GM21786 (cell line): ENCODE measurements at regions not wholly inside any gene's neighbourhood (a gene's known extent, or its start where the extent isn't known, plus 50 kb on each side); places are given as distances from the start of the nearest gene placed in this dataset.
"Not testable (repeated sequence)": the region's sequence is repeated elsewhere in the genome, so short reads cannot be mapped to it uniquely, and the experiment has no call there.

Experiments used
- ATAC-seq: cut with Tn5 transposase; IDR thresholded peaks from one replicate; pipeline ENCODE4 v1.9.1; 2021; ENCODE audit not compliant: unreplicated experiment

- no peak for ATAC-seq
Observed at GRCh38 chr4:60266505-60266904, 933.6 kb upstream of the ADGRL3 start.

- no peak for ATAC-seq
Observed at GRCh38 chr4:60296386-60296785, 903.7 kb upstream of the ADGRL3 start.

DNA sequence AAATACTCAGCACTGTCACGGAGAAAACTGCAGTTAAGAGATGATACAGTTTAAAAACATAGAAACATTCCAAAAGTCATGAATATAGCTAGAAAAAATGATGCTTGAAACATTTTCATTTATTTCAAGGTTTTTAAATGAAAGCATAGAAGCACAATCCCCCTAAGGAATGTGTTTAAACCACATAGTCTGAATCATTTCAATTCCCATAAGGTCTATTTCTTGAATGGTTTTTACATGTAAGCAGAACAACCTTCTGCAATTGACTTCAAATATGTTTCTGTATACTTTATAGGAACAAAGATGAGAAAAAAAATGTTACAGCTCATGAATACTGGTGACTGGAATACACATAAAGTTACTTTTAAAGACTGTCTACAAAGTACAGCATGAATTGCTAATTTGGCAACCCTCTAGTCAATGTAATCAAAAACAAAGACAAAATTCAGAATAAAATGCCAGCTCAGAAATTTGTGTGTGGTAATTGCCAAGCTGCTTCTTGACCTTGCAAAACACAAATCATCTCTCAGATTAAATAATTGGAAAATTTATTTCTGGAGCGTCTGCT lies 886.4 kb upstream of the ADGRL3 start:
- no peak for ATAC-seq

DNA sequence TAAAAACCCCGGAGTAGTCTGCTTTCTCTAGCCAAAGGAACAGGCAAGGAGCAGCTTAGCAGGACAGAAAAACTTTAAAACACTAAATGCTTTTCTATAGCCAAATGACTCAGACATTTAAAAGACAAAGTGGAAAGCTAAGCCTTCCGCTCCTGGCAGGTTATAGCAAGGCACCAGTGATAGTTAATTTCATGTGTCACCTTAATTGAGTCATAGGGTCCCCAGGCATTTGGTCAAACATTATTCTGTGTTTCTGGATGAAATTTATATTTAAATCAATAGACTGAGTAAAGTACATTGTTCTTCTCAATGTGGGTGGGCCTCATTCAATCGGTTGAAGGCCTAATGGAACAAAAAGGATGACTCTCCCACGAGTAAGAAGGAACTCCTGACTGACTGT lies 885.7 kb upstream of the ADGRL3 start:
- no peak for ATAC-seq

GRCh38 chr4:60315586-60315985 lies 884.5 kb upstream of the ADGRL3 start:
- ATAC-seq: no peak

DNA sequence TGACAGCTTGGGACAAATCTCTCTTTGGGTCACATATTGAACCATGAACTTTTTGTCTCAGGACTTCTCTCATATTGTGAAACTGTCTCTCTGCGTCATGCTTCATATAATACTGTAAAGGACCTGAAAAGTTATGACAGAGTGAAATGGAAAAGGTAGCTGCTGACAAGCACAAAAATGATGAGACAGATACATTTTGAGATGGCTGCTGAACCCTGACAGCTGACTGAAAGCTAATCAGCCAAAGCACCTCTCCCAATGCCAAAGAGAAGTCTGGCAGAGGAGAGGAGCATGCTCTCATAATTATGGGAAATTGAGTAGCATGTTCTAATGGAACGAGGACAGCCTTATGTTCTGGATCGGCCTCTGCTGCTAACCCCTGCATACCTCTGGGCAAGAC lies 873.4 kb upstream of the ADGRL3 start:
- ATAC-seq: no peak

GRCh38 chr4:60327651-60328050 lies 872.5 kb upstream of the ADGRL3 start:
- ATAC-seq: no peak

DNA sequence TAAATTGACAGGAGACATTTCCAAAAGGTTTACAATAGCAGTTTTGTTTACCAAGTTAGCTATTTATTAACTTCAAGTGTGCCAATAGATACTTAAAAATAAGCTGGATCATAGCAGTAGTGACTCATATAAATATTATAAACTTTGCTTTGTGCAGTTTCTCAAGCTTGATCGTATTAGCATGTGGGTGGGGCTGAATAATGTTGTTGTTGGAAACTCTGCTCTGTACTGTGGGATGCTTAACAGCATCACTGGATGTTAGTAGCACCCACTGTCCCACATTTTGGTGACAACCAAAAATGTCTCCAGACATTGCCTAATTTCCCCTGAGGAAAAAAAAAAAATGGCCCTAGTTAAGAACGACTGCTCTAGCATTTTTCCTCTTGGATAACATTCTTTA lies 855.2 kb upstream of the ADGRL3 start:
- ATAC-seq: no peak

- ATAC-seq: no peak
Observed at GRCh38 chr4:60345392-60345791, 854.7 kb upstream of the ADGRL3 start.

GRCh38 chr4:60359746-60360367 lies 840.3 kb upstream of the ADGRL3 start:
- no peak for ATAC-seq

GRCh38 chr4:60365176-60365575 lies 835.0 kb upstream of the ADGRL3 start:
- no peak for ATAC-seq

GRCh38 chr4:60366661-60367060 lies 833.5 kb upstream of the ADGRL3 start:
- ATAC-seq: no peak

GRCh38 chr4:60368986-60369385 lies 831.1 kb upstream of the ADGRL3 start:
- no peak for ATAC-seq

DNA sequence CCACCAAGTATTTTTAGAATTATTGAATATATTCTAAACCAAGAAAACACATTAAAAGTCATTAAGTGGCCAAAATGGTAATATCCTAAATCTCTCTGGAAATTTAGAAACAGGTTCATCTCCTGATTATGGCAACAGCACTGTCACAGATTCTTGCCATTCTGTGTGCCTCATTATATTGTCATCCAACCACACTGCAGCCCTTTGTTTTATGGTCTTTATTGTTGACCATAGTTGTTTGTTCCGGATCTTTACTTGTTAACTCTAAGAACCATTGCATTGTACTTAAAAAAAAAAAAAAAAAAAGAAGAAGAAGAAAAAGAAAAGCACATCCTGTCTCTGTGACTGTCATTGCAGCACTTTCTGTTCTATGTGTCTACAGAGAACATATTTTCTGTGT lies 822.1 kb upstream of the ADGRL3 start:
- no peak for ATAC-seq

- ATAC-seq: no peak
Observed at GRCh38 chr4:60384516-60384915, 815.6 kb upstream of the ADGRL3 start.

- ATAC-seq: no peak
Observed at GRCh38 chr4:60389633-60390032, 810.5 kb upstream of the ADGRL3 start.

DNA sequence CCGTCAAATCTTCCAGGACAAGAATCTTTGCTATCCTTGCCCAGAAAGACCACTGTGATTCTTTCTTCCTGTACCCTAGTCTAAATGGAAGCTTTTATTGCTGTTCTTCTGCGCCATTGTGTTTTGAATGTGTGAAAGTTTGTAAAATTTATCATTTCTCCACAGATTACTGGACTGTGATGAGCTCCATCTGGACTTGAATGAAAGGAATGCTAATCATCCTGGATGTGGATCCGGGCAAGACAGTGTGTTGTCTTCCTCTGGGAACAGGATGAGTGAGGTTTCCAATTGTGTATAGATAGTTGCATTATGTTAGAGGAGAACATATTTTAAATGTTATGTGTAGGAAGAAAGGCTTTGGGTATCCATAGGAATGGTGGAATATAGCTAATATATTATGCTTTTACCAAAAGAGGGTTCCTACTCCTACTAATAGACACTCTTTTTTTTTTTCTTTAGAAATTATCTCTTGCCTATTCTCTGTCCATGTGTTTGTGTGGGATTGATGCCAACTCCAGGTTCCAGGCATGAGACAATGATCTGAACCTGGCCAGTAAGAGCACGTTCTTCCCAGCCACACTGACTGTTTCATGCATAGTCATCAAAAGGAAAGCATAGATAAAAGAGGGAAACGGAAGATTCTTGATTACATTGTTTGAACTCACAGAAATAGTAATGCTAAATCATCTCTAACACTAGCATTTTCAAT lies 803.6 kb upstream of the ADGRL3 start:
- no peak for ATAC-seq

- no peak for ATAC-seq
Observed at GRCh38 chr4:60400593-60400992, 799.5 kb upstream of the ADGRL3 start.

GRCh38 chr4:60404027-60404426 lies 796.1 kb upstream of the ADGRL3 start:
- no peak for ATAC-seq

- no peak for ATAC-seq
Observed at GRCh38 chr4:60422439-60422838, 777.7 kb upstream of the ADGRL3 start.

DNA sequence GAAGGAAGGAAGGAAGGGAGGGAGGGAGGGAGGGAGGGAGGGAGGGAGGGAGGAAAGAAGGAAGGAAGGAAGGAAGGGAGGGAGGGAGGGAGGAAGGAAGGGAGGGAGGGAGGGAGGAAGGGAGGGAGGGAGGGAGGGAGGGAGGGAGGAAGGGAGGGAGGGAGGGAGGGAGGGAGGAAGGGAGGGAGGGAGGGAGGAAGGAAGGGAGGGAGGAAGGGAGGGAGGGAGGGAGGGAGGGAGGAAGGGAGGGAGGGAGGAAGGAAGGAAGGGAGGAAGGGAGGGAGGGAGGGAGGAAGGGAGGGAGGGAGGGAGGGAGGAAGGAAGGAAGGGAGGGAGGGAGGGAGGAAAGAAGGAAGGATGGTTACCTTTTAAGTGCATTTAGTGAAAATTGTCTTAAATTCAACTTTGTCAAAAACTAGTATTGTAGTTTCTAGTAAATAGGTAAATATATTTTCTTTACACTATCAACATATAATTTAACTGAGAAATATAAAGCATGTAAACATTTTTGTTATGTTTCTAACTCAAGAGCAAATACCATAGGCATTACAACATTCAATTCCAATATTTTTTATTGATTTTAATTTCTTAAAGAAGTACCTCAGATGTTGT lies 776.4 kb upstream of the ADGRL3 start:
- ATAC-seq: not testable (repeated sequence)

DNA sequence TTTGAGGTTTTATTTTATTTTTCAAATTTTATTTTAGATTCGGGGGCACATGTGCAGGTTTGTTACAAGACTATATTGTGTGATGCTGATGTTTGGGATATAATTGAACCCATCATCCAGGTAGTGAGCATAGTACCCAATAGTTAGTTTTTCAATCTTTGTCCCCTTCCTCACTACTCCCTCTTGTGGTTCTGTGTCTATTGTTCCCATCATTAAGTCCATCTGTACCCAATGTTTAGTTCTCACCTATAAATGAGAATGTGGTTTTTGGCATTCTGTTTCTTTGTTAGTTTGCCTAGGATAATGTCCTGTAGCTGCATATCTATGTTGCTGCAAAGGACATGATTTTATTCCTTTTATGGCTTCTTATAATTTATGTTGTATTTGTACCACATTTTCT lies 767.2 kb upstream of the ADGRL3 start:
- ATAC-seq: no peak
